ENCODE measurements at regions not wholly inside any gene's neighbourhood (a gene's known extent, or its start where the extent isn't known, plus 50 kb on each side); places are given as distances from the start of the nearest gene placed in this dataset.

GRCh38 chr10:111873621-111874135, 309.9 kb downstream of the GPAM start:
- Histone ChIP-seq H3K9me3 (ENCODE audit: low read depth) (no peaks in the 10 kb centered on the region), H3K36me3 (no peaks in the 10 kb centered on the region), H3K4me1 (ENCODE audit: low read depth) (no peaks in the 10 kb centered on the region), H3K4me3 (no peak overlapping the region), H3K27me3 (no peaks in the 10 kb centered on the region), H3K27ac (no peak overlapping the region)
- TF ChIP-seq, protein P1, sequence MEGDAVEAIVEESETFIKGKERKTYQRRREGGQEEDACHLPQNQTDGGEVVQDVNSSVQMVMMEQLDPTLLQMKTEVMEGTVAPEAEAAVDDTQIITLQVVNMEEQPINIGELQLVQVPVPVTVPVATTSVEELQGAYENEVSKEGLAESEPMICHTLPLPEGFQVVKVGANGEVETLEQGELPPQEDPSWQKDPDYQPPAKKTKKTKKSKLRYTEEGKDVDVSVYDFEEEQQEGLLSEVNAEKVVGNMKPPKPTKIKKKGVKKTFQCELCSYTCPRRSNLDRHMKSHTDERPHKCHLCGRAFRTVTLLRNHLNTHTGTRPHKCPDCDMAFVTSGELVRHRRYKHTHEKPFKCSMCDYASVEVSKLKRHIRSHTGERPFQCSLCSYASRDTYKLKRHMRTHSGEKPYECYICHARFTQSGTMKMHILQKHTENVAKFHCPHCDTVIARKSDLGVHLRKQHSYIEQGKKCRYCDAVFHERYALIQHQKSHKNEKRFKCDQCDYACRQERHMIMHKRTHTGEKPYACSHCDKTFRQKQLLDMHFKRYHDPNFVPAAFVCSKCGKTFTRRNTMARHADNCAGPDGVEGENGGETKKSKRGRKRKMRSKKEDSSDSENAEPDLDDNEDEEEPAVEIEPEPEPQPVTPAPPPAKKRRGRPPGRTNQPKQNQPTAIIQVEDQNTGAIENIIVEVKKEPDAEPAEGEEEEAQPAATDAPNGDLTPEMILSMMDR (IDR thresholded peaks at IDR 0.05; ENCODE audit: low read depth, low read length): no peak
- DNase-seq (ENCODE audit: low read depth in 1 of 2, low spot score in 1 of 2): no peak

- TF ChIP-seq, protein P1 (IDR thresholded peaks at IDR 0.05; ENCODE audit: low read depth, low read length): no peak
- Histone ChIP-seq H3K27ac (no peak overlapping the region), H3K36me3 (no peaks in the 10 kb centered on the region)
Observed at GRCh38 chr10:111874576-111874975, 309.0 kb downstream of the GPAM start.

GRCh38 chr10:111875725-111876124, 307.8 kb downstream of the GPAM start:
- Histone ChIP-seq H3K36me3 (no peaks in the 10 kb centered on the region), H3K4me1 (ENCODE audit: low read depth) (no peaks in the 10 kb centered on the region), H3K27me3 (no peaks in the 10 kb centered on the region), H3K4me3 (no peak overlapping the region), H3K27ac (no peak overlapping the region), H3K9me3 (ENCODE audit: low read depth) (no peaks in the 10 kb centered on the region)
- no peak for DNase-seq (ENCODE audit: low read depth in 1 of 2, low spot score in 1 of 2)
- TF ChIP-seq, protein P1 (IDR thresholded peaks at IDR 0.05; ENCODE audit: low read depth, low read length): no peak

More at GRCh38 chr10:111874576-111874975, 309.0 kb downstream of the GPAM start:
- no peak for DNase-seq (ENCODE audit: low read depth in 1 of 2, low spot score in 1 of 2)
- no peaks in the 10 kb centered on the region for H3K4me1 ChIP-seq (ENCODE audit: low read depth)
- H3K9me3 ChIP-seq (ENCODE audit: low read depth): no peaks in the 10 kb centered on the region
- H3K4me3 ChIP-seq: no peak overlapping the region
- no peaks in the 10 kb centered on the region for H3K27me3 ChIP-seq

GRCh38 chr10:111877258-111877657, 306.3 kb downstream of the GPAM start:
- Histone ChIP-seq H3K36me3 (no peaks in the 10 kb centered on the region), H3K4me3 (no peak overlapping the region)
- no peak for DNase-seq (ENCODE audit: low read depth in 1 of 2, low spot score in 1 of 2)

DNA sequence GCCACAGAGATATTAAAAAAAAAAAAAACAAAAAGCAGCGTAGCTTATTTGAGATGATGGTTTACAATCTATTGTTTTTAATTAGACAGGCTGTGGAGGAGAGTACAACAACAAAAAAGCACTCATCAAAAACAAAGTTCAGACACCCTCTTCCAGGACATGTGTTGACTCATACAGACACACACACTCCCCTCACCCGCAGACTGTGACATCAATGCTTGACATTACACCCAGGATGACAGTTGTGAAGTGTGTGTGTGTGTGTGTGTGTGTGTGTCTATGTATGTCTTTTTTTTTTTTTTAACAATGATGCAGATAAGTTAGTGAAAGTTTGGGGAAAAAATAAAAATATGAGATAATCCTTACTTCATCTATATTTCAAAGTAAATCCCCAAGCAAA, 303.6 kb downstream of the GPAM start:
- no peak for DNase-seq (ENCODE audit: low read depth in 1 of 2, low spot score in 1 of 2)
- TF ChIP-seq, protein P1 (IDR thresholded peaks at IDR 0.05; ENCODE audit: low read depth, low read length): no peak
- Histone ChIP-seq H3K27ac (no peak overlapping the region), H3K9me3 (ENCODE audit: low read depth) (no peaks in the 10 kb centered on the region), H3K36me3 (no peaks in the 10 kb centered on the region), H3K27me3 (no peaks in the 10 kb centered on the region), H3K4me3 (no peak overlapping the region), H3K4me1 (ENCODE audit: low read depth) (no peaks in the 10 kb centered on the region)

More at GRCh38 chr10:111877258-111877657, 306.3 kb downstream of the GPAM start:
- Histone ChIP-seq H3K27me3 (no peaks in the 10 kb centered on the region), H3K9me3 (ENCODE audit: low read depth) (no peaks in the 10 kb centered on the region), H3K27ac (no peak overlapping the region), H3K4me1 (ENCODE audit: low read depth) (no peaks in the 10 kb centered on the region)
- TF ChIP-seq, protein P1 (IDR thresholded peaks at IDR 0.05; ENCODE audit: low read depth, low read length): no peak

All from cardiac muscle cell (in vitro differentiated cells and primary cell).